22Rv1 (cell line): ENCODE measurements at regions not wholly inside any gene's neighbourhood (a gene's known extent, or its start where the extent isn't known, plus 50 kb on each side); places are given as distances from the start of the nearest gene placed in this dataset.

ENCODE experiments used
- CTCF ChIP-seq: fragments of 450-650 bp; IDR thresholded peaks from 2 replicates; pipeline ENCODE4 v1.5.1; 2017; ENCODE audit warnings: mild to moderate bottlenecking
- ZFX ChIP-seq: fragments of 450-650 bp; IDR thresholded peaks from 2 replicates; pipeline ENCODE4 v1.6.1; 2017; ENCODE audit warnings: antibody characterized with exemption, borderline replicate concordance

GRCh38 chr2:14533131-14533757, 99.3 kb upstream of the LRATD1 start:
- TF ChIP-seq CTCF (no peak), ZFX (no peak)
